Ascending aorta (tissue), 2 donors: ENCODE measurements at regions not wholly inside any gene's neighbourhood (a gene's known extent, or its start where the extent isn't known, plus 50 kb on each side); places are given as distances from the start of the nearest gene placed in this dataset.

Experiments used
- DNase-seq, 2 donors: peaks; one replicate each; pipeline ENCODE4 v3.0.0-alpha.2; 2019; ENCODE audit warnings: low spot score in 2 of 2
- H3K27ac ChIP-seq, 2 donors: fragments of 200-600 bp; sonication (generic); one replicate each; pipeline ENCODE4 v1.5.1; 2016 to 2017; ENCODE audit warnings: mild to moderate bottlenecking in 1 of 2
- H3K27me3 ChIP-seq: fragments of 200-600 bp; sonication (generic); one replicate; pipeline ENCODE4 v1.5.1; 2017
- H3K36me3 ChIP-seq, 2 donors: fragments of 200-600 bp; sonication (generic); one replicate each; pipeline ENCODE4 v1.5.1; 2016
- H3K4me1 ChIP-seq, 2 donors: fragments of 200-600 bp; sonication (generic); one replicate each; pipeline ENCODE4 v1.5.1; 2016 to 2017; ENCODE audit warnings: mild to moderate bottlenecking in 1 of 2
- H3K4me3 ChIP-seq, 2 donors: fragments of 200-600 bp; sonication (generic); one replicate each; pipeline ENCODE4 v1.5.1; 2016 to 2017; ENCODE audit warnings: mild to moderate bottlenecking in 1 of 2
- H3K9me3 ChIP-seq, 2 donors: fragments of 200-600 bp; sonication (generic); one replicate each; pipeline ENCODE4 v1.5.1; 2016
- intact Hi-C: fragments of 100-400 bp; cut with DNase I; formaldehyde crosslinking; loops from one replicate; pipeline ENCODE4 v1.15.1; 2023
- TF ChIP-seq, protein P1 (sequence below), 3 experiments: fragments of 200-600 bp in 2 of 3; fragments of 450-650 bp in 1 of 3; sonication (generic) in 2 of 3; IDR thresholded peaks; one replicate each; pipeline ENCODE4 v1.5.1; 2016 to 2019; ENCODE audit warnings: antibody characterized with exemption in 3 of 3, mild to moderate bottlenecking in 1 of 3, moderate library complexity in 1 of 3

DNA sequence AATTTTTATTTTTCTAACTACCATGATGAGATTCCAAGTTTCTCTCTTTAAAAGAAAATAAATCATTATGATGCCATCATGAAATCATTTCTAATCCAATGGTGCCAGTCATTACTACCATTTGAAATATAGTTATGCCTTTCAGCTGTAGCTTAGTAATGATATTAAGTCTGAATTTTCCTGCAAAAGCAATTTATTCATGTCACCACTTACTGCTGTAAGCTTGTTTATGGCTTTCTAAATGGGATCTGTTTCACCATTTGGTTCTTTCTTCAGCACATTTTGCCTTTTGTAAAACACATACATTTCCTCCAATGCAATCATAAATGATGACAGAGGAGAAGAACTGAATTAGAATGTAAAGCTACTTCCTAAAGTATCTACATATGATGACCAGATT, 130.5 kb downstream of the SEM1 start:
- Histone ChIP-seq H3K4me1 (no peaks in the 10 kb centered on the region), H3K27ac (no peak overlapping the region), H3K27me3 (no peaks in the 10 kb centered on the region), H3K4me3 (no peak overlapping the region), H3K36me3 (no peaks in the 10 kb centered on the region), H3K9me3 (peaks cover 0 to 8% of the 10 kb centered on the region in 2 donors)
- TF ChIP-seq, protein P1, sequence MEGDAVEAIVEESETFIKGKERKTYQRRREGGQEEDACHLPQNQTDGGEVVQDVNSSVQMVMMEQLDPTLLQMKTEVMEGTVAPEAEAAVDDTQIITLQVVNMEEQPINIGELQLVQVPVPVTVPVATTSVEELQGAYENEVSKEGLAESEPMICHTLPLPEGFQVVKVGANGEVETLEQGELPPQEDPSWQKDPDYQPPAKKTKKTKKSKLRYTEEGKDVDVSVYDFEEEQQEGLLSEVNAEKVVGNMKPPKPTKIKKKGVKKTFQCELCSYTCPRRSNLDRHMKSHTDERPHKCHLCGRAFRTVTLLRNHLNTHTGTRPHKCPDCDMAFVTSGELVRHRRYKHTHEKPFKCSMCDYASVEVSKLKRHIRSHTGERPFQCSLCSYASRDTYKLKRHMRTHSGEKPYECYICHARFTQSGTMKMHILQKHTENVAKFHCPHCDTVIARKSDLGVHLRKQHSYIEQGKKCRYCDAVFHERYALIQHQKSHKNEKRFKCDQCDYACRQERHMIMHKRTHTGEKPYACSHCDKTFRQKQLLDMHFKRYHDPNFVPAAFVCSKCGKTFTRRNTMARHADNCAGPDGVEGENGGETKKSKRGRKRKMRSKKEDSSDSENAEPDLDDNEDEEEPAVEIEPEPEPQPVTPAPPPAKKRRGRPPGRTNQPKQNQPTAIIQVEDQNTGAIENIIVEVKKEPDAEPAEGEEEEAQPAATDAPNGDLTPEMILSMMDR (IDR thresholded peaks at IDR 0.05), result no peak
- DNase-seq, result no peak
- intact Hi-C loops, result no loop called here

DNA sequence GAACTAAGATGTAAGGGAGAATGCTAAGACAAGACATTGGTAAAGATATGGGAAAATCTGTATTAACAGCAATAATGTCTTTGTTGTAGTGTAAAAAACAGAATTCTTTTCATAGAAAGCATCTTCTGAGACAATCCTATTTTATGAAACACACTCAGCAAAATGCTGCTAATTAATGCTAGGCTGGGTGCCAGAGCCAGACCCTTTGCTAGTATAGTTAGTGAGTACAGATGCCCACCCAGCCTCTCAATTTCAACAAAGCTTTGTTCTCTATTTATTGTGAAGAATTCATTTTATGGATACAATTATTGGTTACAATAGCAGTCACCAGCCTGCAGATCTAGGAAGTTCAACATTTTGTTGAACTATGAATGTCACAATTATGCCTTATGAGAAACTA, 131.0 kb downstream of the SEM1 start:
- Histone ChIP-seq H3K4me1 (no peaks in the 10 kb centered on the region), H3K36me3 (no peaks in the 10 kb centered on the region), H3K27me3 (no peaks in the 10 kb centered on the region), H3K27ac (no peak overlapping the region), H3K4me3 (no peak overlapping the region), H3K9me3 (peaks cover 0 to 8% of the 10 kb centered on the region in 2 donors)
- TF ChIP-seq, protein P1 (IDR thresholded peaks at IDR 0.05), result no peak
- intact Hi-C loops, result no loop called here
- no peak for DNase-seq

DNA sequence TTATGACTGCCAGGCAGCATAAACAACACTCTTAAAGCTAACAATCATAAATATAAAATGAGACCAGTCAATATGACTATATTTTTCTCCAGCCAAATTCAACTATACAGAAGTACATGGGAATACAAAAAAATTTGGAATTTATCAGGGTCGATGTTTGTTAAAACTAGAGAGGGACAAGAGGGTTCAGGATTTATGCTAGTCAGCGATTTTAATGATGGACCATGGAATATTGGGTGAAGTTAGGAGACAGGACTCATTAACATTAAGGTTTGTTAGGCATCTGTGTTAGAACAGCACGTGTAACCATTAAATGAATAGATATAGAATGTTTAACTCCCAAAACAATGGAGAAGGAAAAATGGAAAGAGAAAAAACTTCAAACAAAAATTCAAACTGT, 146.2 kb downstream of the SEM1 start:
- DNase-seq, result no peak
- intact Hi-C loops, result no loop called here
- Histone ChIP-seq H3K27me3 (no peaks in the 10 kb centered on the region), H3K4me3 (no peak overlapping the region), H3K36me3 (no peaks in the 10 kb centered on the region), H3K4me1 (no peaks in the 10 kb centered on the region), H3K27ac (no peak overlapping the region), H3K9me3 (no peaks in the 10 kb centered on the region)
- TF ChIP-seq, protein P1 (IDR thresholded peaks at IDR 0.05), result no peak

DNA sequence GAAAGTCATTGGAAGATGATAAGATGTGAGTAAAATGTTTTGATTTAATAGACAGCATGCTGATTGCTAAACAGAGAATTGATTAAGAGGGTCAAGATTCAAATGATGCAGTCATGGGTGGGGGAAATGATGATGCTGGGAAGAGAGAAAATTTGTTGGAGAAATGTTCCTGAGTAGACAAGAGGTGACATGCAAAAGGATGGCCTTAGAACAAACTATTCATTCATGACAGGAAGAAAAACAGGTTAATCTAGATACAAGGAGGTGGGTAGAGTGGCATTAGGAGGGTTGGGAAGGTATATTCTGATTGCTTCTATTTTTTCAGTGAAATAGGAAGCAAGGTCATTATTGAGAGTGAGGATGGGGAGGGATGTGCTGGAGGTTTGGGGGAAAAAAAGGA, 146.7 kb downstream of the SEM1 start:
- TF ChIP-seq, protein P1 (IDR thresholded peaks at IDR 0.05), result no peak
- DNase-seq, result no peak
- Histone ChIP-seq H3K27me3 (no peaks in the 10 kb centered on the region), H3K4me1 (no peaks in the 10 kb centered on the region), H3K27ac (no peak overlapping the region), H3K36me3 (no peaks in the 10 kb centered on the region), H3K4me3 (no peak overlapping the region), H3K9me3 (no peaks in the 10 kb centered on the region)
- intact Hi-C loops, result no loop called here

DNA sequence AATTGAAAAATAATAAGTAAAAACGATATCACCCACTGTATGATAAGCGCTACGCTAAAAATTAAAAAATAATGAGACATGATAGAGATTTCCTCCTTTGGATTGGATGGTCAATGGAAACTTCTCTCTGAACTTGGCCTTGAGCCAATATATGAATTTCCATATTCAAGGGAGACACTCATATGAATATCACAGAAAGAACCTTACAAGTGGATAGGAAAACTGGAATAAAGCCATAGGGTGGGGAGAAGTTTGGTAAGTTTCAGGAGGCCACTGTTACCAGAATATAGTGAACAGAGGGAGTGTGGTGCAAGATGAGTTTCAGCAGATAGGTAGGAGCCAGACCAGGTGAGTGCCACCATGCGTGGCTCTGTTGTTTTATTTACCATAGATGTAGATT, 147.2 kb downstream of the SEM1 start:
- TF ChIP-seq, protein P1 (IDR thresholded peaks at IDR 0.05), result no peak
- Histone ChIP-seq H3K4me3 (no peak overlapping the region), H3K4me1 (no peaks in the 10 kb centered on the region), H3K9me3 (no peaks in the 10 kb centered on the region), H3K27me3 (no peaks in the 10 kb centered on the region), H3K27ac (no peak overlapping the region), H3K36me3 (no peaks in the 10 kb centered on the region)
- intact Hi-C loops, result no loop called here
- no peak for DNase-seq

DNA sequence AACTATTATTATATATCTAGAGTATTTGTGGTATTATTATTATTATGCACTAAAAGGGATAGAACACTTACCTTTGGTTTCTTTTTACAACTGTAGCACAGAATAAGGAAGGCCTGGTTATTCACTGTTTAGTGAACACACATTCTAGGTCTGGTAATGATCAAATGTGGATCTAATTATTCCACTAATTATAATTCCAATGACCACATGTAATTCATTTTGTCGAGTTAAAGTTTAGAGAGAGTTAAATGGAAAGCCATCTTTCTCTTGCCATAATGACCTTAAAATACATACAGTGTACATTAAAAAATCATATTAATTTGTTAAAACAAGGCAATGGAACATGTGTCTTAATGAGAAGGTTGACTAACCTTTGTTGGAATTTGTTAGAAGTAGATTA, 147.8 kb downstream of the SEM1 start:
- DNase-seq, result no peak
- H3K27me3 ChIP-seq, result no peaks in the 10 kb centered on the region
- intact Hi-C loops, result no loop called here
- H3K36me3 ChIP-seq, result no peaks in the 10 kb centered on the region
- H3K9me3 ChIP-seq, result no peaks in the 10 kb centered on the region
- no peak overlapping the region for H3K27ac ChIP-seq
- TF ChIP-seq, protein P1 (IDR thresholded peaks at IDR 0.05), result no peak
- no peak overlapping the region for H3K4me3 ChIP-seq
- H3K4me1 ChIP-seq, result no peaks in the 10 kb centered on the region
